KOPT-K1 (cell line): ENCODE measurements at regions not wholly inside any gene's neighbourhood (a gene's known extent, or its start where the extent isn't known, plus 50 kb on each side); places are given as distances from the start of the nearest gene placed in this dataset.
"Not testable (repeated sequence)": the region's sequence is repeated elsewhere in the genome, so short reads cannot be mapped to it uniquely, and the experiment has no call there.

Experiments
- H3K27ac ChIP-seq: fragments of 200-600 bp; sonication (generic); 2 replicates; pipeline ENCODE4 v1.5.1; 2016; ENCODE audit warnings: antibody characterized with exemption, mild to moderate bottlenecking, low read depth, low read length; ENCODE audit not compliant: poor library complexity, severe bottlenecking
- H3K36me3 ChIP-seq: fragments of 200-600 bp; sonication (generic); 2 replicates; pipeline ENCODE4 v1.5.1; 2017; ENCODE audit warnings: antibody characterized with exemption, mild to moderate bottlenecking, low read length, moderate library complexity; ENCODE audit not compliant: insufficient read depth
- H3K9me3 ChIP-seq: fragments of 200-600 bp; sonication (generic); 2 replicates; pipeline ENCODE4 v1.5.1; 2017; ENCODE audit warnings: antibody characterized with exemption, low read length, mild to moderate bottlenecking; ENCODE audit not compliant: insufficient read depth, poor library complexity, severe bottlenecking

DNA sequence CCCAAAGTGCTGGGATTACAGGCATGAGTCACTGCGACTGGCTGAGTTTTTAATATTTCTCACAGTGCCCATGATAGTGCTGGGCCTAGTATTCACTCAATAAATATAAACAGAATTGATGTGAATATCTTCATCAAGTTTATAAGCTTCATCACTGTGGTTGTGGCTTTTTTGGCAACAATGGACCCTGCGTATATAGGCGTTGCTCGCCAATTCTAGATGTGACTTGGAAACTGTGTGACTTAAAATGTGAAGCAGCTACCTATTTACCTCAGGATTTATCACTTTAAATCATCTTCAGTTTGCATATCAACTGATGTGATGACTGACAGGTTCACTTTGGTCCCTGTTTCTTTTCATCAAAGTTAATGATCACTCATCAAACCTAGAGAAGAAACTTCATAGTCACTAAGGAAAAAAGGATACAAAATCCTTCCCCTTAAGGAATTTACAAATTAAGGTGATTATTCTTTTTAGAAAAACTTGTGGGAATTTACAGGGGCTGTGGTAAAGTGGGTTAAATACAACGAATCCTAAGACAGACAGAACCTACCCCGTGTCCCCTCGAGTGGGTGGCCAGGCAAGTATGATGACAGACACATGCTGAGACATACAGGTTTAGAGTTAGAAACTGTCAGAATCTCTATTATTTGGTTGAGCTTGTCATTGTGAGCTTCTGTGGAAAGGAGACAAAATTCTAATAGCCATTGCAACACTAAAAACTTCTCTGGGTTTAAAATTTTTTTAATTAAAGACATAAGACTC is 101.3 kb downstream of the AKAP11 start:
- Histone ChIP-seq H3K36me3 (no peaks in the 10 kb centered on the region), H3K27ac (no peak overlapping the region), H3K9me3 (no peaks in the 10 kb centered on the region)

DNA sequence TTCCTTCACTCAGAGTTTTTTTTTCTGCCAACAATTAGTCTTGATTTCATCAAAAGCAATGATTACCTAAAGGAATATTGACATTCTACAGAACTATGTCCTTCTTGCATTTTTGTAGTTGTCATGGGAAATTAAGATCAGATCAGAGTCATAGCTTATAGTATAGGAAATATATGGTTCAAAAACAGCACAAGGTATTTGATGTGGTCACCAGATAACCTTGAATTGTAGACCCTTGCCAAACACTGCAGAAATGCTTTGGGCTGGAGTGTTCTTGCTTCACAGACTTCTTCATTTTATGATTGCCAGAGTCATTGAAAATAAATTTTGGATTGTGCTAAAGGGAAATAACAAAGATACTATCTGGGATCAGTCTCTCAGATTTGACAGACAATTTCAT is 103.7 kb downstream of the AKAP11 start:
- H3K27ac ChIP-seq = no peak overlapping the region
- no peaks in the 10 kb centered on the region for H3K36me3 ChIP-seq
- H3K9me3 ChIP-seq = no peaks in the 10 kb centered on the region

DNA sequence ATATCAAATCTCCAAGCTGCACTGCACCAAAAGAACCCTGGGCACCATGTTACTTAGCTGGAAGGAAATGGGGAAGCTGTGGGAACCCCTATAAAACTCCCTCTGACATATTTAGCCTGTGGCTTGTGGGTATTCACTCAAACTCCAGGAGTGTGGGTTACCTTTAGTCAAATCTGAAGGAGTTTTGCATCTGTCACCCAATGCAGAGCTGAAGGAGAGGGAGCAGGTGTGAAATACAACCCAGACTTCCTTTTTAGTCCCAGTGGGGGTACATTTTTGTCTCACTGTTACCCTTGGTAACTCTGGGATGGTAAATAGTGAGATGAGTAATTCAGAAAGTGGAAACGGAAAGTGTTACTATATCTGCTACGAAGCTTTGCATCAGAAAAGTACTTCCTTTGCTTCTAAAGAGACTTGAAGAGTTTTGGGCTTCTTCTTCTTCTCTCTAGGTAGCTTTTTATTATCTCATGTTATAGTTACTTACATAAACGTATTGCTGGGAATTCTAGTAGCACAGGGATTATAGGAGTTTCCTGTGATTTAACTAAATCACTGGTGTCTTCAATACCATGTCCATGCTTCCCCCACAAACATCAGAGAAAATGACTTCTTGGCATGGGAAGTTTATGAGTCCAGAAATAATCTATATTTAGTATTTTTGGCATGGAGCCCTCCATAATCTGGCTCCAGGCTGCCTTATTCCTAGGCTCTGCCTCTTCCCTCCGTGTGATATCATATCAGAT is 105.9 kb downstream of the AKAP11 start:
- Histone ChIP-seq H3K36me3 (no peaks in the 10 kb centered on the region), H3K27ac (peak overlapping the region; percentile 32), H3K9me3 (peaks cover 9% of the 10 kb centered on the region)

DNA sequence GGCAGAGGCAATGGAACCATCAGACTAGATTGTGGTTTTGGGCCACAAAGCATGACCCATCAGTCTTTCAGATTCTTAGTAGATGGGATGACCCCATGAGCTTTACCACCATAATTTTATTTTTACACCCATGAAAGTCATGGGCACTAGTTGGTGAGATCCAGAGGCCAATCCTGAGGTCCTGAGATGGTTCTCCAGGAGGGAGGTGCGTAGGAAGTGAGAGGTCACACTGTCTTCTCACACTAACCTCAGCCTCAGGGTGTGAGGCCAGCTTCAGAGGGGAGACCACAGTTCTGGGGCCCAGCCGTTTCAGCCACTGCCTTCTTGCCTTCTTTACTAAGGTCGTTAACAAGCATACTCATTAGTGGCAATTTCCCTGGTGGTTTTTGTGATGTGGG is 106.4 kb downstream of the AKAP11 start:
- peak overlapping the region; percentile 32 for H3K27ac ChIP-seq
- H3K36me3 ChIP-seq = no peaks in the 10 kb centered on the region
- H3K9me3 ChIP-seq = peaks cover 9% of the 10 kb centered on the region

DNA sequence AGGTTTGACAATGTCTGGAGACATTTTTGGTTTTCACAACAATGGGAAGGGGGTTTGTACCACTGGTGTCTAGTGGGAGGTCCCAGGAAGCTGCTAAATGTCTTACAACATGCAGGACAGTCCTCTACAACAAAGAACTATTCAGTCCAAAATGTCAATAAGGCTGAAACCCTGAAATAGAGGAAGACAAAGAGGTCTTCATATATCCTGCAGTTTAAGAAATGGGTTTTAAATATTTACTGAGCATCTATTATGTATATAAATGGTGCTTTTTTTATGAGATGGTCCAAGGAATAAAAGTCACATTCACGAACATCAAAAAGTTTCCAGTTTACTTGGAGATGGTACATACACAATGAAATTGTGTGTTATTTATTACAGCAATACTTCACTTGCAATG is 107.3 kb downstream of the AKAP11 start:
- H3K27ac ChIP-seq = no peak overlapping the region
- H3K36me3 ChIP-seq = no peaks in the 10 kb centered on the region
- peaks cover 9% of the 10 kb centered on the region for H3K9me3 ChIP-seq

DNA sequence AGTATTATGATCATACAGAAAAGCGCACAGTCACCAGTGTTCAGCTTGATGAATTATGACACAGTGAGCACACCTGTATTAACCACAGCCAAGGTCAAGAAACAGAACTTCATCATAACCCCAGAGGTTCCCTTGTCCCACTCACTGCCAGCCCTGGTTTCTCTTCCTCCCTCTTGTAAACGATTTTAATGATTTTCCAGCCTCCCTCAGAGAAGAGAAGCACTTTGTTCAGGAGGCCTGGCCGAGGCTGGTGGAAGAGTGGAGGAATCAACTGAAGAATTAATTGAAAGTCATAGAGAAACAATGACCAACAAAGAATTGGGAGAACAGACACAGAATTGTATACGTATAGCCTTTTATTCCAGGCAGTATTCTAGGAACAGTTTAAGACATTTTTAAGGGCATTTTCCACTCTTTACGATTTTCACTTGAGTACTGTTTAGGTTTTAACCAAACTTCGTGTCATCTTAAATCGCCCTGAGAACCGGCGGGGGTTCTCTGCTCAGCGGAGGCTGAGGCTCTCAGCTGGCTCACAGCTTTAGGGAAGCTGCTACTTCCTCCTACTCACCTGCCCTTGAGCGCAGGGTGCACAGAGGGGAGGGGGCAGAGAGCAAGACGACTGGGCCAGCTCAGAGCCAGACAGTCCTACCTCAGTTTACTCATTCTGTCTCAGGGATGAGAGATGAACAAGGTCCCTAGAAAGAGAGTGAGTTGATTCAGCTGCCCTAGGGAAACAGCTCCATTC is 108.6 kb downstream of the AKAP11 start:
- Histone ChIP-seq H3K36me3 (no peaks in the 10 kb centered on the region), H3K27ac (peak overlapping the region; percentile 41), H3K9me3 (peaks cover 9% of the 10 kb centered on the region)

DNA sequence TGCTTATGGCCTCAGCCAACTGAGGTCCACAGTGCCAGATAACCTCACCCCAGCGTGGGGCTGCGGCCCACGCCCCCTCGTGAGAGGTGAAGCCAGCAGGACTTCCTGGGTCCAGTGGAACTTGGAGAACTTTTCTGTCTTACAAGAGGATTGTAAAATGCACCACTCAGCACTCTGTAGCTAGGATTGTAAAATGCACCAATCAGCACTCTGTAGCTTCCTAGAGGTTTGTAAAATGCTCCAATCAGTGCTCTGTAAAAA is 109.1 kb downstream of the AKAP11 start:
- Histone ChIP-seq H3K36me3 (no peaks in the 10 kb centered on the region), H3K9me3 (peaks cover 9% of the 10 kb centered on the region), H3K27ac (peak overlapping the region; percentile 41)

DNA sequence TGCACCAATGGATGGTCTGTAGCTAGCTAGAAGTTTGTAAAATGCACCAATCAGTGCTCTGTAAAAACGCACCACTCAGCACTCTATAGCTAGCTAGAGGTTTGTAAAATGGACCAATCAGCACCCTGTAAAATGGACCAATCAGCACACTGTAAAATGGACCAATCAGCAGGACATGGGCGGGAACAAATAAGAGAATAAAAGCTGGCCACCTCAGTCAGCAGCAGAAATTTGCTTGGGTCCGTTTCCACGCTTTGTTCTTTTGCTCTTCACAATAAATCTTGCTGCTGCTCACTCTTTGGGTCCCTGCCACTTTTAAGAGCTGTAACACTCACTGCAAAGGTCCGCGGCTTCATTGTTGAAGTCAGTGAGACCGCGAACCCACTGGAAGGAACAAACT is 109.5 kb downstream of the AKAP11 start:
- not testable (repeated sequence) for H3K36me3 ChIP-seq, H3K9me3 ChIP-seq, H3K27ac ChIP-seq

DNA sequence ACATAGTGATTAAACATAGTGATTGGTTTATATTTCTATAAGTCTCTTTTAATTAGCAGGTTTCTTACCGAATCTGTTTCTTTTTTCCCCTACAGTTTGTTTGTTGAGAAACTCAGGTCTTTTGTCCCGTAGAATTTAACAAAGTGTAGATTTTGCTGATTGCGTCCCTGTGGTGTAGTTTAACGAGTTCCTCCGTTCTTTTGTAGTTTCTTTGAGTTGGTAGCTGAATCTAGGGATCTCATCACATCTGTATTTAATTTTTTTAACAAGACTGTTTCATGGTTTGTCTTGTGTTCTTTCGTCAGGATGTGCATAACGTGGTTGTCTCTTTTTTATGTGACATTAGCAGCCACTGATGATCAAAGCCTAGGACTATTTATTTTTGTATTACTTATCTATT is 111.1 kb downstream of the AKAP11 start:
- no peaks in the 10 kb centered on the region for H3K36me3 ChIP-seq
- peaks cover 9% of the 10 kb centered on the region for H3K9me3 ChIP-seq
- peak overlapping the region; percentile 46 for H3K27ac ChIP-seq

DNA sequence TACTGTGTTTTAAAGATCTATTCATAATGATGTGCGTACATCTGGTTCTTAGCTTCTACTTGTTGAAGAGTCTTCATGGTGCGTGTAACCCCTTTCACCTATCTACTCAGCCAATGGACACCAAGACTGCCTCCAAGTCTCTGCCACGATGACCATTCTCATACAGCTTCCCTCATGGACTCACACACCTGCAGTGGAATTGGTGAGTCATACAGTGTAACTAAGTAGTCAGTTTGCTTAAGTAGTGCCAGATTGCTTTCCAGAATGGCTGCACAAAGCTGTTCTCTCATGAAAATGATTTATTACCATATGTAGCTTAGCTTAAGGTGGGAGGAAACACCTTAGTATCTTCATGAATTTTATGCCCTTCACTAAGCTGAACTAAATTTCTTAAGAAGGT is 112.3 kb downstream of the AKAP11 start:
- Histone ChIP-seq H3K36me3 (no peaks in the 10 kb centered on the region), H3K9me3 (peaks cover 9% of the 10 kb centered on the region), H3K27ac (no peak overlapping the region)

DNA sequence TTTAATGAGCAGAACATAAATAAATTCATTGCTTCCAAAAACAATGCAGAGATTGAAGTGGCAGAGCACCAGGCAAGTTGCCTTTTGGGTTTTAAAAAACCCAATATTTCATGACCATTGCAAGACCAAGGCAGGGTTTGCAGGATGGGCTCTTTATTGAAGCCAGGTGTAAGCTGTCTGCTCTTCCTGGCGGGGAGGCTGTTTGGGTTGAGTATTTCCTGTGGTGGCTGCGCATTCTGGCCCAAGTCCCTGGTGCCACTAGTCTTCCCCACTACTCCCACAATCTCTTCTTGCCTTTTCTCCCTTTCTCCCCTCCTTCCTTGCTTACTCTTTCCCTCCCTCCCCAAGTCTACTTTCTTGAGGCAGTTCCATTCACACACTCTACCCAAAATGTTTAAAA is 116.4 kb downstream of the AKAP11 start:
- Histone ChIP-seq H3K9me3 (no peaks in the 10 kb centered on the region), H3K36me3 (no peaks in the 10 kb centered on the region), H3K27ac (peak overlapping the region; percentile 55)

DNA sequence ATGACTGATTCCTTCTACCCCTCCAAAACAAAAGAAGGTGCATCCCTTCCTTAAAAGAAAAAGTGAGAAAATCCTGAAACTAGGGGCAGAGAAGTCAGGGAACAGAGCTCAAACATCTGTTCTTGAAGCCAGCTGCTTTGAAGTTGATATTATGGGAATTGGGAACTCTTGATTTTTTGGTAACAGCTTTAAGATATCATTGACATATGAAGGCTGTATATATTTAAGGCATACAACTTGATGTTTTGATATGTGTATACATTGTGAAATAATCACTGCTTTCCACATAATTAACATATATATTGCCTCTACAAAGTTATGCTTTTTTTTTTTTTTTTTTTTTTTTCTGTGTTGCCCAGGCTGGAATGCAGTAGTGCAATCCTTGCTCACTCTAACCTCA is 117.1 kb downstream of the AKAP11 start:
- Histone ChIP-seq H3K9me3 (no peaks in the 10 kb centered on the region), H3K27ac (peak overlapping the region; percentile 55), H3K36me3 (no peaks in the 10 kb centered on the region)

DNA sequence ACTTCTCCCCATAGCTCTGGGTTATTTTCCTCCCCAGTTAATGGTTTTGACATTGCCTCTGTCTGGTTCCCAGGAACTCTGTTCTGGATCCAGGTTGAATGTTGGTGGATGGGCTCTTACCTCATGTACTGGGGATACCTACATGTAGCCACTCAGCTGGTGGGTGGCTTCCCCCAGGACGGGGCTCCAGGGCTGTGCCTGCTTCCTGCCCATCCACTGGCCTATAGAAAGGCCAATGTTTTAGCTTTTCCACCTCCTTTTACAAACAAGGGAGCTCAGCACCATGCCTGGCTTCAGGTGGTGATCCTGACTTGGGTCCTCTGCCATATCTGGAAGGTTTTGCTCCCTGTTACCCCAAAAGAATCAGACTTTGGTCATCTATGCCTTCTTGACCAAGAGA is 120.2 kb downstream of the AKAP11 start:
- no peaks in the 10 kb centered on the region for H3K36me3 ChIP-seq
- H3K27ac ChIP-seq = peak overlapping the region; percentile 87
- no peaks in the 10 kb centered on the region for H3K9me3 ChIP-seq

DNA sequence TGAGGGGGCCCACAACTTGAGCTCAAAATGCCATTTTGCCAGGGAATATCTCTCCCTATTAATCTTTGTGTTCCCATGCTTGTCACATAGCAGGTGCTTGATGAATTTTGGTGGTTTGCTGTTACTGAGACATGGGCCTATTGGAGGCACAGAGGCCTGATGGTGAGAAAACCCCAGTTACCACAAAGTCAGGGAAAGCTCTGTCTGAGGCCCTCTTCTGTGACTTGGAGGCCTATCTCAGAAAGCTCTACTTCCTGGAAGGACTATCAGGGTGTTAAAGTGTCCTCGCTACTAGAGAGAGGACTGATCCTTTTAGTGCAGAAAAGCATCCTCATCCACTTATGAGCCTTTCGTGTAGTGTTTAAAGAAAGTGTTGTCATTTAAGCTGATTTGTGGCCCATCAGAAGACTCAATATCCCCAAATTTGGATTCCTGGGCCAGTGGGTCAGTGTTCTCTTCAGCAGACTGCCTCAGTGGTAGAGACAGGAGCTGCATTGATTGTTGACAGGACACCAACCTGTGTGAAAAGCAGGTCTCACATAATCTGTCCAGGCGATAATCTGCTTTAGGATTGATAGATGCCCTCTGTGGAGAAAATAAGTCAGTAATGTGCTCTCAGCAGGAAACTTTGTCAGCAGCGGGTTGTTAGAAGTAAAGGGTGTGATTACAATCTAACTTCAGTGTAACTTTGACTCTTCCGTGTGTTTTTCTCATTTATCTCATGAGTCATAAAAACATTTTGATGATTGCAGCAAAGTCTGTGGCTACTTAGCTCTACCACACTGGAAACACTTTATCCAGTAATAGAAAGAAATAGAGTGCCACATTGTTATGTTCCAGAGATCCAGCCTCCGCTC is 121.0 kb downstream of the AKAP11 start:
- Histone ChIP-seq H3K27ac (peak overlapping the region; percentile 87), H3K9me3 (no peaks in the 10 kb centered on the region), H3K36me3 (no peaks in the 10 kb centered on the region)
